ENCODE measurements at regions not wholly inside any gene's neighbourhood (a gene's known extent, or its start where the extent isn't known, plus 50 kb on each side); places are given as distances from the start of the nearest gene placed in this dataset.

- WGBS (ENCODE audit: insufficient coverage), result 77% methylated on average over 12 of the region's 12 CpGs
- DNase-seq (no peak), ATAC-seq (ENCODE audit: low read depth) (no peak)
- no peak overlapping the region for H2AFZ ChIP-seq (ENCODE audit: insufficient read depth, low read depth, low read length, poor library complexity, severe bottlenecking)
- TF ChIP-seq CTCF (IDR thresholded peaks at IDR 0.05) (no peak), EZH2 (IDR thresholded peaks at IDR 0.05; ENCODE audit: borderline replicate concordance, insufficient read depth, low read depth, low read length, poor library complexity, severe bottlenecking) (no peak)
- peaks cover 2% of the 10 kb centered on the region for H3K9me3 Mint-ChIP-seq (ENCODE audit: insufficient read depth)
- no peaks in the 10 kb centered on the region for H3K36me3 ChIP-seq (replicated peaks in 1 of 2; ENCODE audit: control extremely low read depth in 1 of 2, control insufficient read depth in 1 of 2, extremely low read depth in 1 of 2, insufficient read depth in 2 of 2, low read length in 1 of 2)
- H3K4me1 ChIP-seq (ENCODE audit: control insufficient read depth in 2 of 2, insufficient read depth in 2 of 2, low read length in 2 of 2), result no peaks in the 10 kb centered on the region
- no peak overlapping the region for H3K4me3 Mint-ChIP-seq
- no peak overlapping the region for H3K27ac ChIP-seq (ENCODE audit: low read length in 2 of 2)
- peaks cover 0 to 2% (median 0%) of the 10 kb centered on the region in 3 donors for H3K9me3 ChIP-seq (ENCODE audit: control extremely low read depth in 1 of 3, control insufficient read depth in 2 of 3, insufficient read depth in 1 of 3, low read length in 2 of 3)
- H3K4me1 Mint-ChIP-seq, result no peaks in the 10 kb centered on the region
- no peaks in the 10 kb centered on the region for H4K20me1 ChIP-seq (ENCODE audit: control insufficient read depth, insufficient read depth, low read length, poor library complexity, severe bottlenecking)
- no peak overlapping the region for H3K27ac Mint-ChIP-seq
- ChIA-PET CTCF (no interaction called here), POLR2A (no interaction called here)
- intact Hi-C loops (cut with micrococcal nuclease), result no loop called here
- H3K4me2 ChIP-seq (replicated peaks; ENCODE audit: low read depth, low read length, poor library complexity, severe bottlenecking), result no peak overlapping the region
- no peak overlapping the region for H3K4me3 ChIP-seq (ENCODE audit: control extremely low read depth in 1 of 5, extremely low read depth in 1 of 5, insufficient read depth in 1 of 5, low read depth in 2 of 5, low read length in 4 of 5)
- H3K9ac ChIP-seq (ENCODE audit: low read length), result no peak overlapping the region
- no peaks in the 10 kb centered on the region for H3K79me2 ChIP-seq (ENCODE audit: control insufficient read depth, insufficient read depth, low read length)
- H3K27me3 ChIP-seq (replicated peaks in 1 of 4; ENCODE audit: control extremely low read depth in 1 of 4, control insufficient read depth in 3 of 4, insufficient read depth in 4 of 4, low read length in 3 of 4), result peaks cover 0 to 7% (median 1%) of the 10 kb centered on the region in 4 experiments
- H3K27me3 Mint-ChIP-seq, result peaks cover 36% of the 10 kb centered on the region
Observed at GRCh38 chr11:71349627-71350026, 97.2 kb upstream of the SHANK2 start.

- Histone ChIP-seq H3K79me2 (ENCODE audit: control insufficient read depth, insufficient read depth, low read length) (no peaks in the 10 kb centered on the region), H2AFZ (ENCODE audit: insufficient read depth, low read depth, low read length, poor library complexity, severe bottlenecking) (no peak overlapping the region), H3K9ac (ENCODE audit: low read length) (no peak overlapping the region), H3K36me3 (replicated peaks in 1 of 2; ENCODE audit: control extremely low read depth in 1 of 2, control insufficient read depth in 1 of 2, extremely low read depth in 1 of 2, insufficient read depth in 2 of 2, low read length in 1 of 2) (no peaks in the 10 kb centered on the region), H3K4me1 (ENCODE audit: control insufficient read depth in 2 of 2, insufficient read depth in 2 of 2, low read length in 2 of 2) (no peaks in the 10 kb centered on the region), H3K4me3 (ENCODE audit: control extremely low read depth in 1 of 5, extremely low read depth in 1 of 5, insufficient read depth in 1 of 5, low read depth in 2 of 5, low read length in 4 of 5) (no peak overlapping the region), H3K27me3 (replicated peaks in 1 of 4; ENCODE audit: control extremely low read depth in 1 of 4, control insufficient read depth in 3 of 4, insufficient read depth in 4 of 4, low read length in 3 of 4) (peaks cover 0 to 8% (median 2%) of the 10 kb centered on the region in 4 experiments), H3K9me3 (ENCODE audit: control extremely low read depth in 1 of 3, control insufficient read depth in 2 of 3, insufficient read depth in 1 of 3, low read length in 2 of 3) (no peaks in the 10 kb centered on the region), H3K27ac (ENCODE audit: low read length in 2 of 2) (no peak overlapping the region), H4K20me1 (ENCODE audit: control insufficient read depth, insufficient read depth, low read length, poor library complexity, severe bottlenecking) (no peaks in the 10 kb centered on the region), H3K4me2 (replicated peaks; ENCODE audit: low read depth, low read length, poor library complexity, severe bottlenecking) (no peak overlapping the region)
- peaks cover 2% of the 10 kb centered on the region for H3K9me3 Mint-ChIP-seq (ENCODE audit: insufficient read depth)
- ATAC-seq (ENCODE audit: low read depth) (no peak), DNase-seq (no peak)
- TF ChIP-seq EZH2 (IDR thresholded peaks at IDR 0.05; ENCODE audit: borderline replicate concordance, insufficient read depth, low read depth, low read length, poor library complexity, severe bottlenecking) (no peak), CTCF (IDR thresholded peaks at IDR 0.05) (no peak)
- H3K4me3 Mint-ChIP-seq, result no peak overlapping the region
- ChIA-PET CTCF (no interaction called here), POLR2A (no interaction called here)
- intact Hi-C loops (cut with micrococcal nuclease), result no loop called here
- no peaks in the 10 kb centered on the region for H3K4me1 Mint-ChIP-seq
- WGBS (ENCODE audit: insufficient coverage), result 71% methylated on average over 10 of the region's 11 CpGs
- peaks cover 28% of the 10 kb centered on the region for H3K27me3 Mint-ChIP-seq
- H3K27ac Mint-ChIP-seq, result no peak overlapping the region
Observed at GRCh38 chr11:71343828-71344400, 91.5 kb upstream of the SHANK2 start.

Measured in B cell (primary cell).